Activated CD4-positive, alpha-beta T cell treated with anti-CD3 and anti-CD28 coated beads for 36 hours (primary cell): ENCODE measurements at regions not wholly inside any gene's neighbourhood (a gene's known extent, or its start where the extent isn't known, plus 50 kb on each side); places are given as distances from the start of the nearest gene placed in this dataset.
"Not testable (repeated sequence)": the region's sequence is repeated elsewhere in the genome, so short reads cannot be mapped to it uniquely, and the experiment has no call there.

Experiments
- ATAC-seq: fragments of 200-7000 bp; cut with Tn5 transposase; one replicate; pipeline ENCODE4 v1.10.0; 2021; ENCODE audit warnings: mild to moderate bottlenecking, moderate library complexity
- CTCF ChIA-PET: fragments of 350-600 bp; sonication (Branson Sonifier 250); formaldehyde crosslinking; loops from one replicate; lab custom pipeline; 2021; ENCODE audit warnings: antibody characterized with exemption; lab: Charles Lee
- POLR2A ChIA-PET: fragments of 350-600 bp; sonication (Branson Sonifier 250); formaldehyde crosslinking; loops from one replicate; lab custom pipeline; 2021; ENCODE audit warnings: antibody characterized with exemption, inconsistent platforms; lab: Charles Lee
- DNase-seq: peaks from one replicate; pipeline ENCODE4 v3.0.0-alpha.2; 2020
- H3K27ac Mint-ChIP-seq: one replicate; pipeline ENCODE4 v1.8.0; 2021; ENCODE audit warnings: mixed read lengths
- H3K27me3 Mint-ChIP-seq: one replicate; pipeline ENCODE4 v1.8.0; 2021; ENCODE audit warnings: mixed read lengths
- H3K36me3 Mint-ChIP-seq: one replicate; pipeline ENCODE4 v1.8.0; 2021; ENCODE audit warnings: low read depth, mixed read lengths
- H3K4me1 Mint-ChIP-seq: one replicate; pipeline ENCODE4 v1.8.0; 2021; ENCODE audit warnings: mixed read lengths
- H3K4me3 Mint-ChIP-seq: one replicate; pipeline ENCODE4 v1.8.0; 2021; ENCODE audit warnings: mild to moderate bottlenecking, moderate library complexity, mixed read lengths
- H3K9me3 Mint-ChIP-seq: one replicate; pipeline ENCODE4 v1.8.0; 2021; ENCODE audit warnings: low read depth, mixed read lengths
- intact Hi-C, 2 experiments: fragments of 100-400 bp; cut with DNase I in 1 of 2; cut with micrococcal nuclease in 1 of 2; formaldehyde crosslinking; loops; one replicate each; pipeline versions ENCODE4 v1.14.2 to v1.15.1; 2022 to 2024; cut with DNase I, micrococcal nuclease

DNA sequence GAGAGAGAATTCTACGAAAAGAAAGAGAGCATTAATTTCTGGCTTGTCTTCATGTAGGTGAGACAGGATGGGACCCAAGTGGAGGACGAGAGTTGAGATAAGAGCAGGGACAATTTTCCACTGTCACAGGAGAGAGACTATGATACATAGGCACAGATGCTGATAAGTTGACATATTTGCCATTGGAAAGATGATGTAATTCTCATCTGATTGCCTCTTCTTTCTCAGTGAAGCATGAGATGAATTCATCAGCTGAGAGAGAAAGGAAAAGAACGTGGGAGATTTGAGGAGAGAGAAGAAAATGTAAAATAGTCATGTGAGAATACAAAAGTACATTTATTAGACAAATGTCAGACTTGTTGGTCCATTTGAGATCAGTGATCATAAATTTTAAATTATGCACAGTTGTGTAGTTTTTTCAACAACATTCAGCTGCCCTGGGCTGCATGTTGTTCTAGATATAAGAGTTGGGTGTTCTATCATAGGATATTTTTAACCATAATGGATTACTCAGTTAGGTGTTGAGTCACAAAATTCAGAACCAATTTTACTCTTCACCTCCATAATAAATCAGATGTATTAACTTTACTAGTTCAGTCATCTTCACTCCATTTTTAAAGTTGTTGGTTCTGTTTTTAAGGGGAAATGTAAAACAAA lies 222.9 kb downstream of the DPY19L2 start:
- peaks cover 2% of the 10 kb centered on the region for H3K27me3 Mint-ChIP-seq
- intact Hi-C loops, result no loop called here
- no peak for ATAC-seq
- ChIA-PET POLR2A (no interaction called here), CTCF (no interaction called here)
- no peak for DNase-seq
- no peaks in the 10 kb centered on the region for H3K9me3 Mint-ChIP-seq
- H3K36me3 Mint-ChIP-seq, result no peaks in the 10 kb centered on the region
- H3K27ac Mint-ChIP-seq, result no peak overlapping the region
- H3K4me3 Mint-ChIP-seq, result no peak overlapping the region
- no peaks in the 10 kb centered on the region for H3K4me1 Mint-ChIP-seq

DNA sequence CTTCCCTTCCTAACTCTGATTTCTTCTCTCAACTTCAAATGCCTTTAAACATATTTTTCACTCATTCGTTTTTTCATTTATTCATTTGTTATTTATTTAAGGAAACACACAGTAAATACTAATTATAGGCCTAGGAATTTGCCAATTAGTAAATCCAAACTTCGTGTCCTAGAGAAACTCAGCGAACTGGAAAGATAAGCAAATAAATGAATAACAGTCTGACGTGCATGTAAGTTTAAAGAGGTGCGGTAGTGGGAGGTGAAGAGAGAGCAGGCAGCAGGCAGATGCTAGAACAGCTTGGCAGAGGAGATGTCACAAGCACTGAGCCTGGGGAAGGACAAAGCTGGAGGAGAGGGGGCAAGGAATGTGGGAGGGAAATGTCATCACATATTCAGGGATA lies 228.2 kb downstream of the DPY19L2 start:
- H3K27ac Mint-ChIP-seq, result no peak overlapping the region
- no peaks in the 10 kb centered on the region for H3K9me3 Mint-ChIP-seq
- H3K36me3 Mint-ChIP-seq, result no peaks in the 10 kb centered on the region
- no peaks in the 10 kb centered on the region for H3K4me1 Mint-ChIP-seq
- ChIA-PET CTCF (interaction anchor here (1.0 kb wide), 1 partner anchor 20 kb away, joined by 3 read pairs; no protein-coding TSS in a partner anchor), POLR2A (no interaction called here)
- peaks cover 2% of the 10 kb centered on the region for H3K27me3 Mint-ChIP-seq
- ATAC-seq (no peak), DNase-seq (no peak)
- H3K4me3 Mint-ChIP-seq, result no peak overlapping the region
- intact Hi-C loops, result no loop called here

DNA sequence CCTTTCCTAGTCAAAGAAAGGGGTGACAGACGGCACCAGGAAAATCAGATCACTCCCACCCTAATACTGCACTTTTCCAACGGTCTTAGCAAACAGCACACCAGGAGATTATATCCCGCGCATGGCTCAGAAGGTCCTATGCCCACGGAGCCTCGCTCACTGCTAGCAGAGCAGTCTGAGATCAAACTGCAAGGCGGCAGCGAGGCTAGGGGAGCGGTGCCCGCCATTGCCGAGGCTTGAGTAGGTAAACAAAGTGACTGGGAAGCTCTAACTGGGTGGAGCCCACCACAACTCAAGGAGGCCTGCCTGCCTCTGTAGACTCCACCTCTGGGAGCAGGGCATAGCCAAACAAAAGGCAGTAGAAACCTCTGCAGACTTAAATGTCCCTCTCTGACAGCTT lies 233.9 kb downstream of the DPY19L2 start:
- H3K27ac Mint-ChIP-seq, H3K9me3 Mint-ChIP-seq, H3K27me3 Mint-ChIP-seq, intact Hi-C loops, ATAC-seq, POLR2A ChIA-PET, DNase-seq, H3K36me3 Mint-ChIP-seq, H3K4me1 Mint-ChIP-seq, H3K4me3 Mint-ChIP-seq, CTCF ChIA-PET: not testable (repeated sequence)

DNA sequence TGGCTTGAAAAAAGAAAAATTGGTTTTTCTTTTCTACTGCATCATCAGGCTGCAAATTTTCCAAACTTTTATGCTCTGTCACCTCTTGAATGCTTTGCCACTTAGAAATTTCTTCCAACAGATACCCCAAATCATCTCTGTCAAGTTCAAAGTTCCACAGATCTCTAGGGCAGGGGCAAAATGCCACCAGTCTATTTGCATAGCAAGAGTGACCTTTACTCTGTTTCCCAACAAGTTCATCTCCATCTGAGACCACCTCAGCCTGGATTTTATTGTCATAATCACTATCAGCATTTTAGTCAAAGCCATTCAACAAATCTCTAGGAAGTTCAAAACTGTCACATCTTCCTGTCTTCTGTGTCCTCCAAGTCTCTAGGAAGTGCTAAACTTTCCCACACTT lies 240.3 kb downstream of the DPY19L2 start:
- H3K36me3 Mint-ChIP-seq, POLR2A ChIA-PET, CTCF ChIA-PET, H3K4me3 Mint-ChIP-seq, ATAC-seq, DNase-seq, H3K27ac Mint-ChIP-seq, H3K9me3 Mint-ChIP-seq, H3K27me3 Mint-ChIP-seq, H3K4me1 Mint-ChIP-seq: not testable (repeated sequence)
- intact Hi-C loops, result loop anchor here in 1 of 2 experiments (10.0 kb wide), 1 partner anchor 323 kb away; no protein-coding TSS in a partner anchor

DNA sequence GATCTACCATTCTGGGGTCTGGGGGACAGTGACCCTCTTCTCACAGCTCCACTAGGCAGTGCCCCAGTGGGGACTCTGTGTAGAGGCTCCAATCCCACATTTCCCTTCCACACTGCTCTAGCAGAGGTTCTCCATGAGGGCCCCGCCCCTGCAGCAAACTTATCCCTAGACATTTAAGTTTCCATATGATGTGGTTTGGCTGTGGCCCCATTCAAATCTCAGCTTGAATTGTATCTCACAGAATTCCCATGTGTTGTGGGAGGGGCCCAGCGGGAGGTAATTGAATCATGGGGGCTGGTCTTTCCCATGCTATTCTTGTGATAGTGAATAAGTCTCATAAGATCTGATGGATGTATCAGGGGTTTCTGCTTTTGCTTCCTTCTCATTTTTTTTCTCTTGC lies 241.3 kb downstream of the DPY19L2 start:
- not testable (repeated sequence) for H3K27me3 Mint-ChIP-seq, ATAC-seq
- intact Hi-C loops, result loop anchor here in 1 of 2 experiments (10.0 kb wide), 1 partner anchor 322 kb away; no protein-coding TSS in a partner anchor

DNA sequence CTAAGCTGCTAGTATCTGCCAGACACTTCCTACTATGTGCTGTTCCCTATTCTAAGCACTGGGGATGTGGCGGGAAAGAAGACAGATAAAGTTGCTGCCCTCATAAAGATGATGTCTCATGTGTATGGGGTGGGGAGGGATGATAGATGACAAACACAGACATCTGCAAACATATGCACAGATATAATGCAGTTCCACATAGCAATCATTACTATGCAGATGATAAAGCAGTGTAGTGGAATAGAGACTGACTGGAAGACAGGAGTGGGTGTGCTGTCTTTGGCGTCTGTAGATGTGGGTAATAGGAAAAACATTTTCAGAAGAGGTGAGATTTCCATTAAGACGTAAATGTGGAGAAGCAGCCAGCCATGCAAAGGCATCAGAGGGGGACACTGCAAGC lies 243.6 kb downstream of the DPY19L2 start:
- no peak overlapping the region for H3K27ac Mint-ChIP-seq
- ChIA-PET CTCF (no interaction called here), POLR2A (no interaction called here)
- H3K4me3 Mint-ChIP-seq, result no peak overlapping the region
- DNase-seq (no peak), ATAC-seq (no peak)
- H3K9me3 Mint-ChIP-seq, result no peaks in the 10 kb centered on the region
- intact Hi-C loops, result loop anchor here in 1 of 2 experiments (5.0 to 10.0 kb wide), 2 partner anchors 320 to 833 kb away; no protein-coding TSS in a partner anchor
- H3K36me3 Mint-ChIP-seq, result no peaks in the 10 kb centered on the region
- no peaks in the 10 kb centered on the region for H3K4me1 Mint-ChIP-seq
- H3K27me3 Mint-ChIP-seq, result peaks cover 1% of the 10 kb centered on the region

More for the DNA sequence above, 241.3 kb downstream of the DPY19L2 start:
- H3K4me1 Mint-ChIP-seq, H3K27ac Mint-ChIP-seq, H3K9me3 Mint-ChIP-seq, H3K36me3 Mint-ChIP-seq, POLR2A ChIA-PET, H3K4me3 Mint-ChIP-seq, DNase-seq: not testable (repeated sequence)
- CTCF ChIA-PET, result interaction anchor here (0.6 kb wide), 1 partner anchor 548 kb away, joined by 3 read pairs; no protein-coding TSS in a partner anchor

DNA sequence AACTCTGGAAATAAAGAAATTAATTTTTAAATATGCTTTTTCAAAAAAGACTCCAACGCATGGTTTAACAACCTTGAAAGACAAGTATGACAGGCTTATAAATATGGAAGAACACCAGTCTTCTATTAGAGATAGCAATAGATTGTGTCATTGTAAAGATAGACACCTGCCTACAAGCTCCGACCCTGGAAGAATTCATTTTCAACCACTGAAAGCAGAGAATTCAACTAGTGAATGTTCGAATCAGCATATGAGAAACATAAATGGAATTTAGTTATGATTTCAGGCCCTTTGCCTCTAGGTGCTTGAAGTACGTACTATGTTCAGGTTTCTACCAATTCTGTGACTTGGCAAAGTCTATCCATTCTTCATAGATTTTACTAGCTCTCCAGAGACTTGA lies 244.5 kb downstream of the DPY19L2 start:
- intact Hi-C loops, result loop anchor here in 1 of 2 experiments (5.0 to 10.0 kb wide), 2 partner anchors 319 to 833 kb away; no protein-coding TSS in a partner anchor
- Mint-ChIP-seq H3K4me1 (no peaks in the 10 kb centered on the region), H3K36me3 (no peaks in the 10 kb centered on the region), H3K4me3 (no peak overlapping the region), H3K9me3 (no peaks in the 10 kb centered on the region), H3K27me3 (peaks cover 1% of the 10 kb centered on the region), H3K27ac (no peak overlapping the region)
- ChIA-PET CTCF (interaction anchor here (0.7 kb wide), 1 partner anchor 155 kb away, joined by 3 read pairs; no protein-coding TSS in a partner anchor), POLR2A (no interaction called here)
- ATAC-seq (no peak), DNase-seq (no peak)

DNA sequence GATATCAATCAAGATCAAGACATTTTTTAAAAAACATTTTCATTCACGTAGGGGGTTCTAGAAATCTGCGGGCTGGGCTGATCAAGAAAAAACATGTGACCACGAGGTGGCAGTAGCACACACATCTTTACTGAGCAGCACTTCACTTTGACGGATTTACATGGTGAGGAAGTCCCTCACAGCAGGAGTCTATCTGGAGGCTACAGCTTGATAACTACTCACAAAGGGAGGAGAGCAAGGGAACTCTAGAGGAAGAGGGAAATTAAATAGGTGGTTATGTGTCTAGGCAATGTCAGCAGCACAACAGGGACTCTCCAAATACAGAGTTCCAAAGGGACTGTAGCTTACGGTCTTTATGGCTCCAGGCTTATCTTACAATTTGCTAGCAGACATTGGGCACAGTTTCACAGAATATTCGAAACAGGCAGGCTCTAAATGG lies 248.1 kb downstream of the DPY19L2 start:
- ChIA-PET CTCF (interaction anchor here (0.7 to 1.6 kb wide), 10 partner anchors 18 to 1416 kb away, joined by 3 to 5 read pairs (median 3); partner anchors contain the start of gene DPY19L2), POLR2A (no interaction called here)
- ATAC-seq (peak; percentile 49), DNase-seq (peak; percentile 67)
- Mint-ChIP-seq H3K36me3 (no peaks in the 10 kb centered on the region), H3K9me3 (no peaks in the 10 kb centered on the region), H3K27me3 (peaks cover 1% of the 10 kb centered on the region), H3K27ac (no peak overlapping the region), H3K4me1 (no peaks in the 10 kb centered on the region), H3K4me3 (no peak overlapping the region)
- intact Hi-C loops, result loop anchor here in 1 of 2 experiments (1.0 to 10.0 kb wide), 3 partner anchors 315 to 837 kb away; no protein-coding TSS in a partner anchor

DNA sequence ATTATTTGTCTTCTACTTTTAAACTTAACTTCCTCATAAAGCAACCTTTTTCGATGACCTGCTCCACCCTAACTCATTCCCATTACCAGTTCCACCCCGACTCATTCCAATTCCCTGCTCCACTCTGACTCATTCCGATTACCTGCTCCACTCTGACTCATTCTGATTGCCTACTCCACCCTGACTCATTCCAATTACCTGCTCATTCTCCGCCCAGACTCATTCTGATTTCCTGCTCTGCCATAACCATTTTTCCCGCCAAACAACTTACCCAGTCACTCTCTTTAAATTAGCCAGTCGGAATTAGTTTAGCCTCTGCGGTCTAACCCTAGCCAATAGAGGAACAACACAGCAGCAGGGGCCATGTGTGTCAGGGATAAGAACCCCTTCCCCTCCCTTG lies 249.1 kb downstream of the DPY19L2 start:
- intact Hi-C loops, result no loop called here
- no peak for ATAC-seq
- H3K4me3 Mint-ChIP-seq, result no peak overlapping the region
- peaks cover 5% of the 10 kb centered on the region for H3K27me3 Mint-ChIP-seq
- DNase-seq, result no peak
- CTCF ChIA-PET, result interaction anchor here (0.8 to 1.6 kb wide), 3 partner anchors 21 to 1417 kb away, joined by 3 read pairs; no protein-coding TSS in a partner anchor
- H3K4me1 Mint-ChIP-seq, result no peaks in the 10 kb centered on the region
- H3K27ac Mint-ChIP-seq, result no peak overlapping the region
- H3K36me3 Mint-ChIP-seq, result no peaks in the 10 kb centered on the region
- POLR2A ChIA-PET, result no interaction called here
- H3K9me3 Mint-ChIP-seq, result peaks cover 4% of the 10 kb centered on the region

DNA sequence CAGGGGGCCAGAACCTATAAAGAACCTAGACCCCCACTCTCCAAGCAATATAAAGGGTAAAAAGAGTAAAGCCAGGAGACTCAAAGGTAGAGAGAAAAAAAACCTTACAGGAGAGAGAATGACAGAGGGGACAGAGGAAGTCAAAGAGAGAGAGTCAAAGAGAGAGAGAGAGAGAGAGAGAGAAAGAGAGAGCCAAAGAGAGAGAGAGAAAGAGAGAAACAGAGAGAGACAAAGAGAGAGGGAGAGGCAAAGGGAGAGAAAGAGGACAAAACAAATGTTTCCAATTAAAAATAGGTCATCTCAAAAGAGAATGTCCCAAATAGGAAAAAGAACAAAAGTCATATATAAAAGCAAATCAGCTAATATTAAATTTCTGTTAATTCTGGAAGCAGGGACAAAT lies 251.5 kb downstream of the DPY19L2 start:
- no peak overlapping the region for H3K27ac Mint-ChIP-seq
- peaks cover 4% of the 10 kb centered on the region for H3K9me3 Mint-ChIP-seq
- H3K27me3 Mint-ChIP-seq, result peaks cover 3% of the 10 kb centered on the region
- POLR2A ChIA-PET, result no interaction called here
- no peak for DNase-seq
- intact Hi-C loops, result no loop called here
- no peak overlapping the region for H3K4me3 Mint-ChIP-seq
- ATAC-seq, result no peak
- CTCF ChIA-PET, result no interaction called here
- H3K4me1 Mint-ChIP-seq, result no peaks in the 10 kb centered on the region
- H3K36me3 Mint-ChIP-seq, result no peaks in the 10 kb centered on the region

DNA sequence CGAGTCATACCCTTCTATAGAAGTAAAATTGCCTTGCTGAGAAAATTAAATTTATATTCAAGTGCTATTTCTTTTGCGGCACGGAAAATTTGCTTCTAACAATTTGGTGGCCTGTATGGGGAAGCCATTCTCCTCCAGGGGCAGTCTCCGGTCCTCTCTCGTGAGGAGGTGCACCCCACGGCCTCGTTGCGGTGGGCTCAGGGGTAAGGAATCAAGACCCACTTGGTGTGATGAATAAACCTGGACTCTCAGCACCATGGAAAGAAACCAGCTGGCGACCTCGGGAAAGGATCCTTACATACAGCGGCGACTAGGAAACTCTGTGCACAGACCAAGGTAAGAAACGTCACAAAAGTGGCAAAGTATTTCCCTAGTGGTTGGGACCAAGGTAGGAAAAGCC lies 252.9 kb downstream of the DPY19L2 start:
- Mint-ChIP-seq H3K4me3 (no peak overlapping the region), H3K9me3 (peaks cover 4% of the 10 kb centered on the region), H3K36me3 (no peaks in the 10 kb centered on the region), H3K27me3 (peaks cover 3% of the 10 kb centered on the region), H3K4me1 (no peaks in the 10 kb centered on the region), H3K27ac (no peak overlapping the region)
- intact Hi-C loops, result no loop called here
- CTCF ChIA-PET, result no interaction called here
- POLR2A ChIA-PET, result no interaction called here
- ATAC-seq (no peak), DNase-seq (no peak)

DNA sequence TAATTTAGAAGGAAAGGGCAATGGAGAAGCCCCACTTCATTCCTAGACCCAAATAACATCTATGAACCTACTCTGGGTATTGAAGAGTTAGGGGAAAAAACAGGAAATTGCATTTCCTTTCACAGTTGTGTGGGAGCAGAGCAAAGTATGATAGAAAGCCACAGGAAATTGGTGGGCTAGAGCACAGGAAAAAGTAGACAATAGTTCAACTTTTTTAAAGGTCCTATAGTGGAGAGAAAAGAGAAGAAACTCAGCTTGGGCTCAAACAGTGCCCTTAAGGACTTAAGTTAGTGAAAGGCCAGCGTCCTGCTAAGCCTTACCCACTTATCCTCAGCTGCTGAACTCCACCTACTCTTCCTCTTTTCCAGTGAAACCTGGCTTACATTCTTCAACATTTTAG lies 258.1 kb downstream of the DPY19L2 start:
- no peak overlapping the region for H3K4me3 Mint-ChIP-seq
- no peaks in the 10 kb centered on the region for H3K36me3 Mint-ChIP-seq
- CTCF ChIA-PET, result no interaction called here
- intact Hi-C loops, result no loop called here
- peaks cover 4% of the 10 kb centered on the region for H3K9me3 Mint-ChIP-seq
- DNase-seq (no peak), ATAC-seq (no peak)
- peaks cover 3% of the 10 kb centered on the region for H3K27me3 Mint-ChIP-seq
- peaks cover 4% of the 10 kb centered on the region for H3K4me1 Mint-ChIP-seq
- no peak overlapping the region for H3K27ac Mint-ChIP-seq
- POLR2A ChIA-PET, result no interaction called here
